HEK293 (cell line): ENCODE measurements at regions not wholly inside any gene's neighbourhood (a gene's known extent, or its start where the extent isn't known, plus 50 kb on each side); places are given as distances from the start of the nearest gene placed in this dataset.
A peak's percentile ranks its signal among the peaks of the same experiment; 100 is the strongest.

Experiments used
- CTCF ChIA-PET: fragments of 350-600 bp; formaldehyde crosslinking; extraction: SDS; loops from one replicate; lab custom pipeline; 2021; ENCODE audit warnings: antibody characterized with exemption; lab: Yijun Ruan, JAX
- POLR2A ChIA-PET: fragments of 300-600 bp; formaldehyde crosslinking; extraction: SDS; loops from one replicate; lab custom pipeline; 2020; ENCODE audit warnings: antibody characterized with exemption, inconsistent platforms; lab: Yijun Ruan, JAX
- H3K27ac ChIP-seq: fragments of 200-500 bp; sonication (Bioruptor generic); 2 replicates; pipeline ENCODE4 v1.5.1; 2014; ENCODE audit warnings: low read depth, low read length, control low read depth, inconsistent platforms; ENCODE audit errors: extremely low read depth
- H3K36me3 ChIP-seq, 2 experiments: fragments of 200-500 bp in 1 of 2; sonication (Bioruptor generic) in 1 of 2; 1 replicate in 1 of 2; 2 replicates in 1 of 2; pipeline ENCODE4 v1.5.1; 2014 to 2017; ENCODE audit warnings: inconsistent platforms in 2 of 2, low read length in 2 of 2; ENCODE audit not compliant: control insufficient read depth in 2 of 2, insufficient read depth in 1 of 2
- H3K4me1 ChIP-seq: fragments of 200-500 bp; sonication (Bioruptor generic); 2 replicates; pipeline ENCODE4 v1.5.1; 2014; ENCODE audit warnings: mild to moderate bottlenecking, low read length, inconsistent platforms; ENCODE audit not compliant: control insufficient read depth, insufficient read depth
- H3K4me3 ChIP-seq: 2 replicates; pipeline ENCODE4 v1.5.1; 2011; ENCODE audit warnings: low read depth, mild to moderate bottlenecking, control low read depth, low read length, moderate library complexity
- H3K9me3 ChIP-seq: fragments of 200-500 bp; sonication (Bioruptor generic); 2 replicates; pipeline ENCODE4 v1.5.1; 2014; ENCODE audit warnings: low read depth, low read length, inconsistent platforms; ENCODE audit not compliant: control insufficient read depth, insufficient read depth
- ATF2 ChIP-seq: fragments of 450-650 bp; formaldehyde crosslinking; IDR thresholded peaks from 2 replicates; pipeline ENCODE4 v1.5.1; 2016; ENCODE audit warnings: missing biosample characterization, missing genetic modification characterization, low read depth
- BCL11A ChIP-seq: fragments of 450-650 bp; formaldehyde crosslinking; IDR thresholded peaks from 2 replicates; pipeline ENCODE4 v1.5.1; 2016; ENCODE audit warnings: low read depth, missing biosample characterization, missing genetic modification characterization
- GLI4 ChIP-seq: fragments of 450-650 bp; formaldehyde crosslinking; IDR thresholded peaks from 2 replicates; pipeline ENCODE4 v1.5.1; 2016; ENCODE audit warnings: missing biosample characterization, missing genetic modification characterization
- GLIS1 ChIP-seq: fragments of 450-650 bp; formaldehyde crosslinking; IDR thresholded peaks from 2 replicates; pipeline ENCODE4 v1.5.1; 2016; ENCODE audit warnings: missing biosample characterization, missing genetic modification characterization
- PBX3 ChIP-seq: sonication (generic); formaldehyde crosslinking; IDR thresholded peaks from 2 replicates; pipeline ENCODE4 v1.8.1; 2022; ENCODE audit warnings: mild to moderate bottlenecking, moderate library complexity, missing genetic modification reagents
- PRDM6 ChIP-seq: fragments of 450-650 bp; formaldehyde crosslinking; IDR thresholded peaks from 2 replicates; pipeline ENCODE4 v1.5.1; 2017; ENCODE audit warnings: missing biosample characterization, missing genetic modification characterization
- TSHZ1 ChIP-seq: fragments of 450-650 bp; formaldehyde crosslinking; IDR thresholded peaks from 2 replicates; pipeline ENCODE4 v1.5.1; 2016; ENCODE audit warnings: missing biosample characterization, missing genetic modification characterization, borderline replicate concordance
- ZBTB21 ChIP-seq: fragments of 450-650 bp; formaldehyde crosslinking; IDR thresholded peaks from 2 replicates; pipeline ENCODE4 v1.5.1; 2017; ENCODE audit warnings: missing biosample characterization, missing genetic modification characterization
- ZBTB49 ChIP-seq: fragments of 450-650 bp; formaldehyde crosslinking; IDR thresholded peaks from 2 replicates; pipeline ENCODE4 v1.5.1; 2016; ENCODE audit warnings: missing biosample characterization, missing genetic modification characterization, low read depth
- ZIC2 ChIP-seq: fragments of 450-650 bp; formaldehyde crosslinking; IDR thresholded peaks from 2 replicates; pipeline ENCODE4 v1.5.1; 2016; ENCODE audit warnings: missing biosample characterization, missing genetic modification characterization
- ZNF112 ChIP-seq: fragments of 450-650 bp; formaldehyde crosslinking; IDR thresholded peaks from 2 replicates; pipeline ENCODE4 v1.5.0; 2017; ENCODE audit warnings: missing biosample characterization, missing genetic modification characterization
- ZNF114 ChIP-seq: fragments of 450-650 bp; formaldehyde crosslinking; IDR thresholded peaks from 2 replicates; pipeline ENCODE4 v1.5.0; 2017; ENCODE audit warnings: missing biosample characterization, missing genetic modification characterization
- ZNF701 ChIP-seq: fragments of 450-650 bp; formaldehyde crosslinking; IDR thresholded peaks from 2 replicates; pipeline ENCODE4 v1.5.1; 2016; ENCODE audit warnings: missing biosample characterization, missing genetic modification characterization
- ZNF785 ChIP-seq: fragments of 450-650 bp; formaldehyde crosslinking; IDR thresholded peaks from 2 replicates; pipeline ENCODE4 v1.5.1; 2016; ENCODE audit warnings: missing biosample characterization, missing genetic modification characterization
- ZNF843 ChIP-seq: fragments of 450-650 bp; formaldehyde crosslinking; IDR thresholded peaks from 2 replicates; pipeline ENCODE4 v1.5.1; 2016; ENCODE audit warnings: missing biosample characterization, missing genetic modification characterization
- ZSCAN5A ChIP-seq: fragments of 450-650 bp; formaldehyde crosslinking; IDR thresholded peaks from 2 replicates; pipeline ENCODE4 v1.5.1; 2016; ENCODE audit warnings: missing biosample characterization, missing genetic modification characterization

- no peak for TF ChIP-seq BCL11A (tag by site-specific recombination)
- no peak for TF ChIP-seq ZNF701 (tag by site-specific recombination)
- no peak for TF ChIP-seq ZIC2 (tag by site-specific recombination)
Measured at GRCh38 chr12:24039113-24039525, 89.6 kb upstream of the SOX5 start (continued).

GRCh38 chr12:24038211-24038997, 88.9 kb upstream of the SOX5 start:
- POLR2A ChIA-PET, result no interaction called here
- Histone ChIP-seq H3K4me1 (peaks cover 9% of the 10 kb centered on the region; the same call in 1 of the 2 replicates), H3K27ac (no peak overlapping the region)

GRCh38 chr12:24036438-24037216, 87.2 kb upstream of the SOX5 start:
- H3K9me3 ChIP-seq, result no peaks in the 10 kb centered on the region
- peaks cover 9% of the 10 kb centered on the region; the same call in 1 of the 2 replicates for H3K4me1 ChIP-seq
- no peak overlapping the region for H3K4me3 ChIP-seq
- ChIA-PET POLR2A (no interaction called here), CTCF (interaction anchor here (0.5 kb wide), 1 partner anchor 316 kb away, joined by 3 read pairs; no protein-coding TSS in a partner anchor)
- H3K36me3 ChIP-seq, result no peaks in the 10 kb centered on the region
- no peak overlapping the region for H3K27ac ChIP-seq
- TF ChIP-seq ATF2 (tag by site-specific recombination) (no peak), TSHZ1 (tag by site-specific recombination) (no peak), PRDM6 (peak; percentile 22; the same call in 1 of the 2 replicates), ZSCAN5A (tag by site-specific recombination) (no peak)

More at GRCh38 chr12:24038211-24038997, 88.9 kb upstream of the SOX5 start:
- CTCF ChIA-PET, result no interaction called here
- H3K36me3 ChIP-seq, result no peaks in the 10 kb centered on the region
- TF ChIP-seq GLIS1 (tag by site-specific recombination), result no peak
- no peak for TF ChIP-seq GLI4
- TF ChIP-seq ZNF843 (tag by site-specific recombination), result no peak
- TF ChIP-seq ZNF112 (tag by site-specific recombination), result no peak
- TF ChIP-seq ZBTB49 (tag by site-specific recombination), result no peak
- TF ChIP-seq ZNF114 (tag by site-specific recombination), result no peak
- TF ChIP-seq ZBTB21 (tag by site-specific recombination), result no peak
- no peak for TF ChIP-seq ZNF785 (tag by site-specific recombination)
- no peak for TF ChIP-seq PBX3 (CRISPR knock-in tag)
- no peak overlapping the region for H3K4me3 ChIP-seq
- no peaks in the 10 kb centered on the region for H3K9me3 ChIP-seq
